ENCODE measurements at regions not wholly inside any gene's neighbourhood (a gene's known extent, or its start where the extent isn't known, plus 50 kb on each side); places are given as distances from the start of the nearest gene placed in this dataset.

DNA sequence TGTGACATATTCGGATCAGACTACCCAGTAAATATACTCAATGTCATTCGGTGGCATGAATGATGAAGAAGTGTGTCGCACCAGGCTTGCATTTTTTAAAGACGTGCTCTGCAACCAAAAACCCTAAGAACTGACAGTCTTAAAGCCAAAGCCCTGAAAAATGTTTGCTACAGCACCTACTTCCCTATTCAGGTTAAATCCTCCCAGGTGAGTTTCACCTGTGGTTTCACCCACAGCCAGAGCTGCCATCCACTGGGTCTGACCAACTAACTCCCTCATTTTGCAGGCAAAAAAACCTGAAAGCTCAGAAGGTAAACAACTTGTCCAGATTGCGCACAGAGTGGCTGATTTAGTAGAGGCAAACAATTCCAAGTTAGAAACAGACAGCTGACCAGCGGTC lies 222.3 kb upstream of the MGAT5 start:
- H3K27me3 ChIP-seq (ENCODE audit: insufficient read depth, low read length), result no peaks in the 10 kb centered on the region
- H4K8ac ChIP-seq (replicated peaks; ENCODE audit: insufficient read length, low read depth, low read length), result no peak overlapping the region
- Mint-ChIP-seq H3K36me3 (ENCODE audit: insufficient read depth in 1 of 3, low read depth in 3 of 3) (0 out of 7 replicates have a peak, but pooled peaks cover 0 to 4% (median 0%) of the 10 kb centered on the region in 3 experiments), H3K27ac (no peak overlapping the region), H3K4me3 (no peak overlapping the region), H3K27me3 (ENCODE audit: low read depth) (peaks cover 4% of the 10 kb centered on the region), H3K9me3 (peaks cover 0 to 3% of the 10 kb centered on the region in 2 experiments; a peak in 1 of 5 replicates), H3K4me1 (peaks cover 5 to 8% of the 10 kb centered on the region in 2 experiments)
- H3K14ac ChIP-seq (ENCODE audit: insufficient read depth, low read length), result peak overlapping the region; percentile 20; the same call in 1 of the 2 replicates
- H3K9ac ChIP-seq (ENCODE audit: extremely low read depth, insufficient read length, low read length), result no peak overlapping the region
- no peaks in the 10 kb centered on the region; the same call in 1 of the 2 replicates for H3K4me1 ChIP-seq (ENCODE audit: insufficient read depth, low read length)
- no peak overlapping the region for H2BK15ac ChIP-seq (ENCODE audit: low read depth, low read length)
- H4K20me1 ChIP-seq (ENCODE audit: control insufficient read depth, insufficient read depth, insufficient read length), result no peaks in the 10 kb centered on the region
- H2BK12ac ChIP-seq (ENCODE audit: insufficient read length, low read depth, low read length), result no peak overlapping the region
- no peak overlapping the region for H3K56ac ChIP-seq (ENCODE audit: insufficient read length, low read depth, low read length)
- no CpG with 5 or more reads among the region's 6 CpGs for whole genome bisulfite sequencing (ENCODE audit: extremely low coverage, insufficient read length, low lambda C conversion rate)
- no peak overlapping the region for H3K23ac ChIP-seq (ENCODE audit: insufficient read length, low read depth, low read length)
- H4K91ac ChIP-seq (ENCODE audit: insufficient read length, low read depth, low read length), result no peak overlapping the region
- H2AFZ ChIP-seq (ENCODE audit: low read length), result no peak overlapping the region
- no peak overlapping the region for H2AK5ac ChIP-seq (ENCODE audit: insufficient read length, low read length)
- H3K9me3 ChIP-seq (ENCODE audit: control insufficient read depth, low read depth, low read length), result no peaks in the 10 kb centered on the region
- no peaks in the 10 kb centered on the region for H3K79me1 ChIP-seq (ENCODE audit: insufficient read depth, low read depth, low read length, poor library complexity, severe bottlenecking)
- H2BK120ac ChIP-seq (ENCODE audit: low read depth, low read length, poor library complexity, severe bottlenecking), result no peak overlapping the region
- H4K5ac ChIP-seq (ENCODE audit: insufficient read length, low read depth, low read length), result no peak overlapping the region
- DNase-seq, result no peak
- no peak overlapping the region for H2BK5ac ChIP-seq (ENCODE audit: insufficient read length, low read length)
- no peak overlapping the region for H3K18ac ChIP-seq (ENCODE audit: insufficient read length, low read depth, low read length)
- no peak overlapping the region for H3K4me2 ChIP-seq (ENCODE audit: insufficient read depth, insufficient read length, low read length)
- no peak overlapping the region for H3K27ac ChIP-seq (ENCODE audit: insufficient read length, low read depth, low read length)
- TF ChIP-seq, protein P1, sequence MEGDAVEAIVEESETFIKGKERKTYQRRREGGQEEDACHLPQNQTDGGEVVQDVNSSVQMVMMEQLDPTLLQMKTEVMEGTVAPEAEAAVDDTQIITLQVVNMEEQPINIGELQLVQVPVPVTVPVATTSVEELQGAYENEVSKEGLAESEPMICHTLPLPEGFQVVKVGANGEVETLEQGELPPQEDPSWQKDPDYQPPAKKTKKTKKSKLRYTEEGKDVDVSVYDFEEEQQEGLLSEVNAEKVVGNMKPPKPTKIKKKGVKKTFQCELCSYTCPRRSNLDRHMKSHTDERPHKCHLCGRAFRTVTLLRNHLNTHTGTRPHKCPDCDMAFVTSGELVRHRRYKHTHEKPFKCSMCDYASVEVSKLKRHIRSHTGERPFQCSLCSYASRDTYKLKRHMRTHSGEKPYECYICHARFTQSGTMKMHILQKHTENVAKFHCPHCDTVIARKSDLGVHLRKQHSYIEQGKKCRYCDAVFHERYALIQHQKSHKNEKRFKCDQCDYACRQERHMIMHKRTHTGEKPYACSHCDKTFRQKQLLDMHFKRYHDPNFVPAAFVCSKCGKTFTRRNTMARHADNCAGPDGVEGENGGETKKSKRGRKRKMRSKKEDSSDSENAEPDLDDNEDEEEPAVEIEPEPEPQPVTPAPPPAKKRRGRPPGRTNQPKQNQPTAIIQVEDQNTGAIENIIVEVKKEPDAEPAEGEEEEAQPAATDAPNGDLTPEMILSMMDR (conservative IDR thresholded peaks at IDR 0.05), result no peak
- H3K79me2 ChIP-seq (ENCODE audit: insufficient read depth, low read length), result no peaks in the 10 kb centered on the region
- H3K4ac ChIP-seq (ENCODE audit: low read depth, low read length), result no peak overlapping the region
- H3T11ph ChIP-seq (ENCODE audit: low read length), result no peak overlapping the region
- H2BK20ac ChIP-seq (ENCODE audit: low read depth, low read length, poor library complexity, severe bottlenecking), result no peak overlapping the region
- H3K23me2 ChIP-seq (ENCODE audit: insufficient read length, low read depth, low read length, poor library complexity, severe bottlenecking), result no peaks in the 10 kb centered on the region
